Right lobe of liver (tissue), 6 donors: ENCODE measurements at regions not wholly inside any gene's neighbourhood (a gene's known extent, or its start where the extent isn't known, plus 50 kb on each side); places are given as distances from the start of the nearest gene placed in this dataset.

Experiments used
- ATAC-seq, 4 donors: fragments of 200-7000 bp; cut with Tn5 transposase; one replicate each; pipeline ENCODE4 v1.9.1; 2020; ENCODE audit warnings: mild to moderate bottlenecking in 4 of 4, moderate library complexity in 4 of 4
- DNase-seq, 3 donors: peaks; one replicate each; pipeline ENCODE4 v3.0.0-alpha.2; 2020
- H3K27ac ChIP-seq, 3 donors: fragments of 200-600 bp; one replicate each; pipeline ENCODE4 v1.8.0; 2022
- H3K27me3 ChIP-seq, 2 donors: fragments of 200-600 bp; one replicate each; pipeline ENCODE4 v1.8.0; 2022
- H3K36me3 ChIP-seq, 4 donors: fragments of 200-600 bp; sonication (generic) in 1 of 4; one replicate each; pipeline versions ENCODE4 v1.5.1 to v1.8.0; 2017 to 2022; ENCODE audit warnings: control low read depth in 1 of 4
- H3K4me1 ChIP-seq, 4 donors: fragments of 200-600 bp; sonication (generic) in 1 of 4; one replicate each; pipeline versions ENCODE4 v1.5.1 to v1.8.0; 2017 to 2022; ENCODE audit warnings: control low read depth in 1 of 4
- H3K4me3 ChIP-seq, 3 donors: fragments of 200-600 bp; one replicate each; pipeline ENCODE4 v1.8.0; 2022
- H3K9me3 ChIP-seq, 4 donors: fragments of 200-600 bp; sonication (generic) in 1 of 4; one replicate each; pipeline versions ENCODE4 v1.5.1 to v1.8.0; 2017 to 2022; ENCODE audit warnings: control low read depth in 1 of 4
- POLR2A ChIP-seq: fragments of 450-650 bp; IDR thresholded peaks from one replicate; pipeline ENCODE4 v1.6.1; 2017; ENCODE audit warnings: antibody characterized with exemption, mild to moderate bottlenecking
- WGBS: methylation state at CpG from one replicate; pipeline ENCODE4 v1.1.6; 2018; ENCODE audit warnings: low coverage, low lambda C conversion rate; ENCODE audit not compliant: insufficient coverage; ENCODE audit errors: missing lambda C conversion rate; 5-methylcytosine and 5-hydroxymethylcytosine counted together
- intact Hi-C, 2 donors: fragments of 100-400 bp; cut with DNase I; formaldehyde crosslinking; loops; one replicate each; pipeline versions ENCODE4 v1.11.2 to v1.14.1; 2022
- TF ChIP-seq, protein P1 (sequence below), 4 donors: fragments of 200-600 bp in 3 of 4; fragments of 450-650 bp in 1 of 4; IDR thresholded peaks; one replicate each; pipeline versions ENCODE4 v1.5.1 to v1.8.0; 2016 to 2022; ENCODE audit warnings: antibody characterized with exemption in 4 of 4, mild to moderate bottlenecking in 2 of 4
- donor health status: DM: no; HTN: yes; CAD: no.
- donor health status: DM: no; HTN: no; CAD: no.
- donor health status: DM: no; HTN: no; CAD: no.
- donor health status: DM: no; HTN: yes; CAD: no.
- donor health status: DM: no; HTN: yes; CAD: no.

DNA sequence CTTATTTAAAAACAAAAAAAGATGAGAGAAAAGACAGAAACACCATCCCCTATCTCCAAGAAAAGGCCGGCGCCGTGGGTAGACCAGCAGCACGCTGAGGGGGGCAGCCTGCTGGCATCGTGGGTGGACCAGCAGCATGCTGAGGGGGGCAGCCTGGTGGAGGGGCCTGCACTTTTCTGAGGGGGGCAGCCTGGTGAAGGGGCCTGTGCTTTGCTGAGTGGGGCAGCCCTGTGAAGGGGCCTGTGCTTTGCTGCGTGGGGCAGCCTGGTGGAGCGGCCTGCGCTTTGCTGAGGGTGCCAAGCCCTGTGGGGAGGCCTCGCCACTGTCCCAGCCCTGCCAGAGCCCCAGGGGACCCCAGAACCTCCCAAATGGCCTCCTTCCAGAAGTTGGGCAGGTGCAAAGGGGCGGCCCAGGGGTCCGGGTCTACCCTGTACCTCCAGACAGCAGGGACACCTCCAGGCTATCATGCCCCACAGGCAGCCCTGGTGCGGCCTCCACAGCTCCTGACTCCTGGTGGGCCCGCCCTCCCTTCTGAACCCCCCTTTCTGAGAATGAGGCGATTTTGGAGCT lies 1185.7 kb downstream of the BRD1 start:
- Histone ChIP-seq H3K4me1 (no peaks in the 10 kb centered on the region), H3K9me3 (no peaks in the 10 kb centered on the region), H3K27me3 (no peaks in the 10 kb centered on the region), H3K27ac (no peak overlapping the region), H3K36me3 (no peaks in the 10 kb centered on the region), H3K4me3 (no peak overlapping the region)
- no peak for DNase-seq
- ATAC-seq: no peak
- intact Hi-C loops: no loop called here
- no peak for TF ChIP-seq POLR2A
- TF ChIP-seq, protein P1, sequence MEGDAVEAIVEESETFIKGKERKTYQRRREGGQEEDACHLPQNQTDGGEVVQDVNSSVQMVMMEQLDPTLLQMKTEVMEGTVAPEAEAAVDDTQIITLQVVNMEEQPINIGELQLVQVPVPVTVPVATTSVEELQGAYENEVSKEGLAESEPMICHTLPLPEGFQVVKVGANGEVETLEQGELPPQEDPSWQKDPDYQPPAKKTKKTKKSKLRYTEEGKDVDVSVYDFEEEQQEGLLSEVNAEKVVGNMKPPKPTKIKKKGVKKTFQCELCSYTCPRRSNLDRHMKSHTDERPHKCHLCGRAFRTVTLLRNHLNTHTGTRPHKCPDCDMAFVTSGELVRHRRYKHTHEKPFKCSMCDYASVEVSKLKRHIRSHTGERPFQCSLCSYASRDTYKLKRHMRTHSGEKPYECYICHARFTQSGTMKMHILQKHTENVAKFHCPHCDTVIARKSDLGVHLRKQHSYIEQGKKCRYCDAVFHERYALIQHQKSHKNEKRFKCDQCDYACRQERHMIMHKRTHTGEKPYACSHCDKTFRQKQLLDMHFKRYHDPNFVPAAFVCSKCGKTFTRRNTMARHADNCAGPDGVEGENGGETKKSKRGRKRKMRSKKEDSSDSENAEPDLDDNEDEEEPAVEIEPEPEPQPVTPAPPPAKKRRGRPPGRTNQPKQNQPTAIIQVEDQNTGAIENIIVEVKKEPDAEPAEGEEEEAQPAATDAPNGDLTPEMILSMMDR (IDR thresholded peaks at IDR 0.05): no peak
- WGBS: 92% methylated on average over 4 of the region's 14 CpGs

DNA sequence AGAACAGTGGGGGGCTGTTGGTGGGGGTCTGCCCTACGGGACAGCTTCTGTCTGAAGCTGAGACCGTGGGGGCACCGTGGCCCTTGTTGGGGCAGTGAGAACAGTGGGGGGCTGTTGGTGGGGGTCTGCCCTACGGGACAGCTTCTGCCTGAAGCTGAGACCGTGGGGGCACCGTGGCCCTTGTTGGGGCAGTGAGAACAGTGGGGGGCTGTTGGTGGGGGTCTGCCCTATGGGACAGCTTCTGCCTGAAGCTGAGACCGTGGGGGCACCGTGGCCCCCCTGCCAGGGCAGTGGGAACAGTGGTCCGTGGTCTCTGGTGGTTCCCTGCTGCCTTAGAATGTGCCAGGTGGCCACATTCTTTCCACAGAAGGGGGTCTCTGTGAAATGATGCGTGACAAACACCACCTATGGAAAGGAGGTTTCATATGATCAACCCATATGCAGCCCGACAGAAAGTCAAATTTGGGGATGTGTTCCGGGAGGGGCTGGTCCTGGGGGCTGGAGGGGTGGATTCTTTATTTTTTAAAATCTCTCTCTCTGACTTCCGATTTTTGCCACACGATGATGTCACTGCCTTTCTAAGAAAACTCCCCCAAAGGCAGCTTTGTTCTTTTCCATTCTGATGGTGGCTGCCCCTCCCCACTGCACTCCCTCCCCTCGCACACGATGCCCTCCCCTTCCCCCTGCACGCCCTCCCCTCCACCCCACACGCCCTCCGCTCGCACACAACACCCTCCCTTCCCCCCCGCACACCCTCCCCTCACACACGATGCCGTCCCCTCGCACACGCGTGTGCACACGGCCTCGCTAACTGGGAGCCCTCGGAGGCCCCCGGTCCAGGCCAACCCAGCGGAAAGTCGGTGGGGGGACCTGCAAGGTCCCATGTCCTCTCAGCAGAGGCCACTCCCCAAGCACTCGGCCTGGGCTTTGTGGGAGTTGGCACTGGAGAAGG lies 1186.5 kb downstream of the BRD1 start:
- Histone ChIP-seq H3K27me3 (no peaks in the 10 kb centered on the region), H3K4me1 (no peaks in the 10 kb centered on the region), H3K9me3 (no peaks in the 10 kb centered on the region), H3K36me3 (no peaks in the 10 kb centered on the region), H3K4me3 (no peak overlapping the region), H3K27ac (no peak overlapping the region)
- no peak for ATAC-seq
- intact Hi-C loops: no loop called here
- 64% methylated on average over 18 of the region's 33 CpGs for WGBS
- TF ChIP-seq POLR2A: no peak
- TF ChIP-seq, protein P1 (IDR thresholded peaks at IDR 0.05): no peak
- no peak for DNase-seq

DNA sequence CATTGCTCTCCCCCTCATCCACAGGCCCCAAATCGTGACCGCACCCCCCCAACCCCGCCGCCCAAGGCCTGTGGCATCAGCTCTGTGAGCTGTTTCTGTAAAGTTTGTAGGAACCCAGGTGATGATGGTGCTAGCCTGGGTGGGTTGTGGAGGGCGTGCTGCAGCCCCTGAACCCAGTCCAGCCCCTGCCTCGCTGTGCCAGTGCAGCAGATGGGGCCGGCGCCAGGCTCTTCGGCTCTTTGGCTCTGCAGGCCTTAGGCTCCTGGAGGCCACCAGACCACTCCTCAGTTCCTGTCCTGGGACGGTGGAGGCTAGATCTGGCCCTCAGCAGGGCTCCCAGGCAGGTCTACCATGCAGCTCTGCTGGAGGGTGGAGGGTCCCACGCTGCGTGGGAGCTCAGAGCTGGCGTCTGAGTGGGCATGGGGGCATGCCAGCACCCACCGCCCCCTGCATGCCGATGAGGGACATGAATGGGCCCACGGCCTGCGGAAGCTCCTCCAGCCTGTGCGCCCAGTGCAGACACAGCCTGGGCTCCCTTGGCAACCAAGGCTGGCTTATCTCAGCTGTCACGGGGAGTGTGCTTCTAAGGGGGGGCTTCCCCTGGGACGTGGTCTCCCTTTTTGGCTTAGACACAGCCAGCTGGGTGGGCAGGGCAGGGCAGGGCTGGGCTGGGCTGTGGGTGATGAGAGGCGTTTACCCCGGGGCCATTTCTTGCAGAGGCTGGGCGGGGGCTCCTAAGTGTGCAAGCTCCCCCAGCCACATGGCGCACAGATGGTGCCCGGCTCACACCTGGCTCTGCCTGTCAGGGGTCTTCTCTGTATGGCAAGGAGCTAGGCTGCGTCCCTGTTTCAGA lies 1187.6 kb downstream of the BRD1 start:
- no peak for DNase-seq
- no peak for ATAC-seq
- 59% methylated on average over 3 of the region's 26 CpGs for WGBS
- no peak overlapping the region for H3K4me3 ChIP-seq
- peaks cover 0 to 8% (median 0%) of the 10 kb centered on the region in 4 donors for H3K4me1 ChIP-seq
- no peaks in the 10 kb centered on the region for H3K36me3 ChIP-seq
- H3K27ac ChIP-seq: no peak overlapping the region
- no peak for TF ChIP-seq POLR2A
- TF ChIP-seq, protein P1 (IDR thresholded peaks at IDR 0.05): no peak
- H3K27me3 ChIP-seq: no peaks in the 10 kb centered on the region
- no peaks in the 10 kb centered on the region for H3K9me3 ChIP-seq
- intact Hi-C loops: no loop called here

DNA sequence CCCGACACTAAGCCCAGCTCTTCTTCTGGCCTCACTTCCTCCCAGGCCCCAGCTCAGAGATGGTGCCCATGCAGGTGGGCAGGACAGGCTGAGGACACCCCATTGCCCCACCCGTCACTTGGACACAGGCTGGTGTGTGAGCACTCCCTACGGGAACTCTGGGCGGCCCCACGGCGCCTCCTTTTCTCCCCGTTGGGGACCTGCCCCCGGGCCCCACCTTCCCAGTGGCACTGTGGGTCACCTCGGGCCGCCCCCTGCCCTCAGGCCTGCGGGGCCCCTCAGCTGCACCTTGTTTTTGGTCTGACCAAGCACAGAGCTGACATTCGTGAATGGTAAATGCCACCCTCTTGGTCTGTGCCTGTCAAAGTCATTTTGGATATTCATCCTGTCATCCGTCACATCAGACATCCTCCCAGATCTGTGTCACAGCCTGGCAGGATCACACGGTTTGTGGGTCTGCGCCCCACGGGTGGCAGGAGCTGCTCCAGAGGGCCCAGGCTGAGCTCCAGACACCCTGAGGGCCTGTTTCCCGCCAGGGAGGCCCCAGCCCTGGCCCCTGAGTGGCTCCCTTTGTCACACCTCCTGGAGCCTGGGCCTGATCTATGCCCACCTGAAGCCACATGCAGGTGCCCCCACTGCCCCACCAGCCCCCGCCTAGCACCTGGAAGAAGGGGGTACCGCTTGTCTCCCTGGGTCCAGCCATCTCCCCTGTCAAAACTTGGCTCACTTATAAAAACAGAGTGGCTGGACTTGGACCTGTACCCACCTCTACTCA lies 1188.5 kb downstream of the BRD1 start:
- intact Hi-C loops: no loop called here
- no peak for ATAC-seq
- peaks cover 0 to 12% (median 0%) of the 10 kb centered on the region in 4 donors for H3K4me1 ChIP-seq
- H3K27ac ChIP-seq: no peak overlapping the region
- no peaks in the 10 kb centered on the region for H3K36me3 ChIP-seq
- H3K9me3 ChIP-seq: no peaks in the 10 kb centered on the region
- WGBS: 60% methylated on average over 1 of the region's 19 CpGs
- TF ChIP-seq POLR2A: no peak
- TF ChIP-seq, protein P1 (IDR thresholded peaks at IDR 0.05): no peak
- H3K27me3 ChIP-seq: no peaks in the 10 kb centered on the region
- no peak overlapping the region for H3K4me3 ChIP-seq
- DNase-seq: no peak
